Endothelial cell of umbilical vein (primary cell): ENCODE measurements at regions not wholly inside any gene's neighbourhood (a gene's known extent, or its start where the extent isn't known, plus 50 kb on each side); places are given as distances from the start of the nearest gene placed in this dataset.

Experiments
- BruUV-seq: library from RNA; stranded (reverse); fragments of 400-500 nt; replicated peaks from 2 replicates; lab custom pipeline; 2021; lab: Mats Ljungman, UMichigan
- CTCF ChIA-PET: fragments of 300-600, 350-600 bp; sonication (Branson Sonifier 250); formaldehyde crosslinking; loops from one replicate; lab custom pipeline; 2021; ENCODE audit warnings: antibody characterized with exemption, inconsistent platforms; lab: Charles Lee
- POLR2A ChIA-PET: fragments of 300-600, 350-600 bp; sonication (Branson Sonifier 250); formaldehyde crosslinking; loops from one replicate; lab custom pipeline; 2021; ENCODE audit warnings: antibody characterized with exemption, inconsistent platforms; lab: Charles Lee
- DNase-seq: peaks from one replicate; pipeline ENCODE4 v3.0.0-alpha.2; 2011; ENCODE audit warnings: low read depth, low spot score
- FAIRE-seq: peaks from 2 replicates; lab custom pipeline; 2011; peaks lifted over from hg19 to GRCh38; lab: Jason Lieb, UNC
- H2AFZ ChIP-seq: 2 replicates; pipeline ENCODE4 v1.6.0; 2012; ENCODE audit warnings: low read depth, low read length, control low read depth, inconsistent platforms
- H3K27ac ChIP-seq: 2 replicates; pipeline ENCODE4 v1.5.1; 2011; ENCODE audit warnings: low read depth, mild to moderate bottlenecking, control low read depth, low read length, moderate library complexity; ENCODE audit not compliant: insufficient read depth
- H3K27me3 ChIP-seq, 2 experiments: 2 replicates each; pipeline versions ENCODE4 v1.6.0 to v1.6.1; 2011; ENCODE audit warnings: low read length in 2 of 2, mixed read lengths in 1 of 2; ENCODE audit not compliant: control insufficient read depth in 2 of 2, insufficient read depth in 2 of 2
- H3K36me3 ChIP-seq, 2 experiments: 2 replicates in 1 of 2; 3 replicates in 1 of 2; pipeline ENCODE4 v1.5.1; 2011; ENCODE audit warnings: low read length in 2 of 2, mild to moderate bottlenecking in 1 of 2, moderate library complexity in 1 of 2; ENCODE audit not compliant: control insufficient read depth in 2 of 2, insufficient read depth in 2 of 2; ENCODE audit errors: extremely low read depth in 1 of 2
- H3K4me1 ChIP-seq: 3 replicates; pipeline ENCODE4 v1.5.1; 2011; ENCODE audit warnings: mild to moderate bottlenecking, low read length; ENCODE audit not compliant: control insufficient read depth, insufficient read depth; ENCODE audit errors: extremely low read depth
- H3K4me2 ChIP-seq: 2 replicates; pipeline ENCODE4 v1.6.1; 2011; ENCODE audit warnings: low read length, control low read depth, mixed read lengths; ENCODE audit not compliant: insufficient read depth
- H3K4me3 ChIP-seq, 3 experiments: fragments of 200-600 bp in 1 of 3; sonication (generic), shearing (Covaris generic) in 1 of 3; replicated peaks in 1 of 3; 2 replicates each; pipeline ENCODE4 v1.5.1; 2011 to 2016; ENCODE audit warnings: control low read depth in 3 of 3, low read length in 3 of 3, mild to moderate bottlenecking in 2 of 3, inconsistent platforms in 1 of 3, low read depth in 1 of 3, moderate library complexity in 1 of 3; ENCODE audit not compliant: insufficient read depth in 1 of 3
- H3K79me2 ChIP-seq: 2 replicates; pipeline ENCODE4 v1.6.0; 2012; ENCODE audit warnings: low read length, inconsistent platforms; ENCODE audit not compliant: control insufficient read depth, insufficient read depth
- H3K9ac ChIP-seq: replicated peaks from 2 replicates; pipeline ENCODE3; 2011; ENCODE audit warnings: low read length, control low read depth; ENCODE audit not compliant: insufficient read depth; ENCODE audit errors: extremely low read depth
- H3K9me1 ChIP-seq: replicated peaks from 3 replicates; pipeline ENCODE4 v1.6.0; 2011; ENCODE audit warnings: mild to moderate bottlenecking, low read length; ENCODE audit not compliant: control insufficient read depth, insufficient read depth; ENCODE audit errors: extremely low read depth
- H3K9me3 ChIP-seq: replicated peaks from 2 replicates; pipeline ENCODE4 v1.5.1; 2012; ENCODE audit warnings: low read length, inconsistent platforms; ENCODE audit not compliant: control insufficient read depth, insufficient read depth
- H4K20me1 ChIP-seq: replicated peaks from 2 replicates; pipeline ENCODE3; 2011; ENCODE audit warnings: mild to moderate bottlenecking, low read length; ENCODE audit not compliant: control insufficient read depth, insufficient read depth; ENCODE audit errors: extremely low read depth
- EZH2 ChIP-seq: IDR thresholded peaks from 2 replicates; pipeline ENCODE4 v1.6.1; 2012; ENCODE audit warnings: borderline replicate concordance, low read depth, mild to moderate bottlenecking, moderate library complexity, low read length, inconsistent platforms; ENCODE audit not compliant: severe bottlenecking
- FOS ChIP-seq: IDR thresholded peaks from 2 replicates; pipeline ENCODE4 v1.6.1; 2011; ENCODE audit warnings: mild to moderate bottlenecking, low read length, moderate library complexity, borderline replicate concordance; ENCODE audit not compliant: insufficient read depth
- GATA2 ChIP-seq: IDR thresholded peaks from 2 replicates; pipeline ENCODE4 v1.7.0; 2011; ENCODE audit warnings: low read depth, mild to moderate bottlenecking, moderate library complexity, mixed read lengths, low read length; ENCODE audit not compliant: insufficient read length, insufficient read depth
- JUN ChIP-seq: IDR thresholded peaks from 2 replicates; pipeline ENCODE4 v1.6.1; 2011; ENCODE audit warnings: borderline replicate concordance, low read depth; ENCODE audit not compliant: insufficient read length, insufficient read depth
- MYC ChIP-seq: IDR thresholded peaks from one replicate; pipeline ENCODE4 v1.6.1; 2011; ENCODE audit warnings: mild to moderate bottlenecking, low read depth, low read length
- POLR2A ChIP-seq: IDR thresholded peaks from 2 replicates; pipeline ENCODE4 v1.6.1; 2012; ENCODE audit warnings: low read depth, mild to moderate bottlenecking, control low read depth, low read length
- POLR2AphosphoS5 ChIP-seq: IDR thresholded peaks from 2 replicates; pipeline ENCODE4 v1.6.1; 2012; ENCODE audit warnings: low read depth, mild to moderate bottlenecking, control low read depth, low read length, moderate library complexity; ENCODE audit not compliant: insufficient read depth
- dilution Hi-C: fragments of 300-500 bp; cut with MboI; formaldehyde crosslinking; loops from one replicate; pipeline ENCODE4 v1.15.0; 2019; ENCODE audit warnings: low sequenced_read_pairs; ENCODE audit not compliant: extremely low pct_ligation_motif_present
- intact Hi-C: fragments of 100-400 bp; cut with micrococcal nuclease; formaldehyde crosslinking; loops from one replicate; pipeline ENCODE4 v1.10.0; 2022
- TF ChIP-seq, protein P1 (sequence below), 2 donors: IDR thresholded peaks; 1 replicate in 1 of 2; 2 replicates in 1 of 2; pipeline ENCODE4 v1.5.1; 2011; ENCODE audit warnings: low read length in 2 of 2, mild to moderate bottlenecking in 2 of 2, moderate library complexity in 2 of 2, control low read depth in 1 of 2, inconsistent platforms in 1 of 2, low read depth in 1 of 2; ENCODE audit not compliant: insufficient read depth in 1 of 2; ENCODE audit errors: extremely low read depth in 1 of 2
- TF ChIP-seq, protein P2 (sequence below): IDR thresholded peaks from 2 replicates; pipeline ENCODE4 v1.6.1; 2011; ENCODE audit not compliant: insufficient read depth, insufficient read length

DNA sequence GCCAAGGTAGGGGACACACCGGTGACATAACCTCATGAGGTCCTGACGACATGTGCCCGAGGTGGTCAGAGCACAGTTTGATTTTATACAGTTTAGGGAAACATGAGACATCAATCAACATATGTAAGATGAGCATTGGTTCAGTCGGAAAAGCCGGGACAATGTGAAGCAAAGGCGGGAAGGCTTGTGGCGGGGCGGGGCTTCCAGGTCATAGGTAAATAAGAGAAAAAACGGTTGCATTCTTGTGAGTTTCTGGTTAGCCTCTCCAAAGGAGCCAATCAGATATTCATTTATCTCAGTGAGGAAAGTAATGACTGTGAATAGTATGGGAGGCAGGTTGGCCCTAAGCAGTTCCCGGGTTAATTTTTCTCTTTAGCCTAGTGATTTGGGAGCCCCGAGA is 271.7 kb upstream of the ATP10A start:
- intact Hi-C loops = no loop called here
- ChIA-PET POLR2A (no interaction called here), CTCF (no interaction called here)
- Histone ChIP-seq H3K4me1 (no peaks in the 10 kb centered on the region), H3K27ac (no peak overlapping the region), H2AFZ (no peak overlapping the region), H3K4me3 (no peak overlapping the region), H3K9ac (no peak overlapping the region), H3K9me1 (no peaks in the 10 kb centered on the region), H3K9me3 (no peaks in the 10 kb centered on the region), H3K36me3 (no peaks in the 10 kb centered on the region), H3K27me3 (no peaks in the 10 kb centered on the region), H3K4me2 (no peak overlapping the region), H4K20me1 (no peaks in the 10 kb centered on the region), H3K79me2 (no peaks in the 10 kb centered on the region)
- TF ChIP-seq, protein P1, sequence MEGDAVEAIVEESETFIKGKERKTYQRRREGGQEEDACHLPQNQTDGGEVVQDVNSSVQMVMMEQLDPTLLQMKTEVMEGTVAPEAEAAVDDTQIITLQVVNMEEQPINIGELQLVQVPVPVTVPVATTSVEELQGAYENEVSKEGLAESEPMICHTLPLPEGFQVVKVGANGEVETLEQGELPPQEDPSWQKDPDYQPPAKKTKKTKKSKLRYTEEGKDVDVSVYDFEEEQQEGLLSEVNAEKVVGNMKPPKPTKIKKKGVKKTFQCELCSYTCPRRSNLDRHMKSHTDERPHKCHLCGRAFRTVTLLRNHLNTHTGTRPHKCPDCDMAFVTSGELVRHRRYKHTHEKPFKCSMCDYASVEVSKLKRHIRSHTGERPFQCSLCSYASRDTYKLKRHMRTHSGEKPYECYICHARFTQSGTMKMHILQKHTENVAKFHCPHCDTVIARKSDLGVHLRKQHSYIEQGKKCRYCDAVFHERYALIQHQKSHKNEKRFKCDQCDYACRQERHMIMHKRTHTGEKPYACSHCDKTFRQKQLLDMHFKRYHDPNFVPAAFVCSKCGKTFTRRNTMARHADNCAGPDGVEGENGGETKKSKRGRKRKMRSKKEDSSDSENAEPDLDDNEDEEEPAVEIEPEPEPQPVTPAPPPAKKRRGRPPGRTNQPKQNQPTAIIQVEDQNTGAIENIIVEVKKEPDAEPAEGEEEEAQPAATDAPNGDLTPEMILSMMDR (IDR thresholded peaks at IDR 0.05; ENCODE audit: extremely low read depth in 1 of 2, insufficient read depth in 1 of 2, low read depth in 1 of 2, low read length in 2 of 2) = no peak
- TF ChIP-seq POLR2AphosphoS5 (no peak), JUN (no peak), EZH2 (no peak), GATA2 (no peak), POLR2A (no peak), MYC (no peak), FOS (no peak)
- TF ChIP-seq, protein P2, sequence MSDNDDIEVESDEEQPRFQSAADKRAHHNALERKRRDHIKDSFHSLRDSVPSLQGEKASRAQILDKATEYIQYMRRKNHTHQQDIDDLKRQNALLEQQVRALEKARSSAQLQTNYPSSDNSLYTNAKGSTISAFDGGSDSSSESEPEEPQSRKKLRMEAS = no peak
- BruUV-seq = no TSS peak
- DNase-seq (no peak), FAIRE-seq (no peak)
- dilution Hi-C loops = no loop called here
